Fibroblast of pulmonary artery (primary cell): ENCODE measurements at regions not wholly inside any gene's neighbourhood (a gene's known extent, or its start where the extent isn't known, plus 50 kb on each side); places are given as distances from the start of the nearest gene placed in this dataset.

Source experiments
- DNase-seq: peaks from one replicate; pipeline ENCODE4 v3.0.0-alpha.2; 2010; ENCODE audit warnings: low read depth
- H3K4me3 ChIP-seq: replicated peaks from 2 replicates; pipeline ENCODE4 v1.5.1; 2011; ENCODE audit warnings: low read depth, mild to moderate bottlenecking, control low read depth, low read length, moderate library complexity
- CTCF ChIP-seq: IDR thresholded peaks from 2 replicates; pipeline ENCODE4 v1.5.1; 2011; ENCODE audit warnings: mild to moderate bottlenecking, control low read depth, low read length, inconsistent platforms; ENCODE audit errors: missing control alignments

GRCh38 chr18:29160170-29160569, 983.2 kb upstream of the CDH2 start:
- H3K4me3 ChIP-seq: no peak overlapping the region
- DNase-seq: no peak
- no peak for TF ChIP-seq CTCF

GRCh38 chr18:29157905-29158304, 981.0 kb upstream of the CDH2 start:
- no peak for DNase-seq
- no peak for TF ChIP-seq CTCF
- no peak overlapping the region for H3K4me3 ChIP-seq

- TF ChIP-seq CTCF: no peak
- DNase-seq: no peak
- H3K4me3 ChIP-seq: no peak overlapping the region
These were observed 980.3 kb upstream of the CDH2 start for GRCh38 chr18:29157057-29157780.

GRCh38 chr18:29156531-29156930, 979.6 kb upstream of the CDH2 start:
- no peak for DNase-seq
- no peak for TF ChIP-seq CTCF
- no peak overlapping the region for H3K4me3 ChIP-seq

- peak; percentile 63 for DNase-seq
- no peak for TF ChIP-seq CTCF
- H3K4me3 ChIP-seq: no peak overlapping the region
These were observed 978.1 kb upstream of the CDH2 start for GRCh38 chr18:29154758-29155725.

GRCh38 chr18:29154196-29154757, 977.3 kb upstream of the CDH2 start:
- peak; percentile 53 for DNase-seq
- TF ChIP-seq CTCF: no peak
- no peak overlapping the region for H3K4me3 ChIP-seq
